Ishikawa (cell line): ENCODE measurements at regions not wholly inside any gene's neighbourhood (a gene's known extent, or its start where the extent isn't known, plus 50 kb on each side); places are given as distances from the start of the nearest gene placed in this dataset.

Source experiments
- CEBPB ChIP-seq: IDR thresholded peaks from 2 replicates; pipeline ENCODE4 v1.6.1; 2012
- CREB1 ChIP-seq: IDR thresholded peaks from 2 replicates; pipeline ENCODE4 v1.6.1; 2012; ENCODE audit warnings: low read depth
- EGR1 ChIP-seq: IDR thresholded peaks from 2 replicates; pipeline ENCODE4 v1.6.1; 2012
- EP300 ChIP-seq: IDR thresholded peaks from 2 replicates; pipeline ENCODE4 v1.6.1; 2012; ENCODE audit warnings: borderline replicate concordance
- FOXM1 ChIP-seq: IDR thresholded peaks from 2 replicates; pipeline ENCODE4 v1.6.1; 2012; ENCODE audit warnings: low read depth, borderline replicate concordance
- MAX ChIP-seq: IDR thresholded peaks from 2 replicates; pipeline ENCODE4 v1.6.1; 2012
- NFIC ChIP-seq: IDR thresholded peaks from 2 replicates; pipeline ENCODE4 v1.6.1; 2012
- RAD21 ChIP-seq: IDR thresholded peaks from 2 replicates; pipeline ENCODE4 v1.6.1; 2012; ENCODE audit warnings: low read depth
- REST ChIP-seq: IDR thresholded peaks from 2 replicates; pipeline ENCODE4 v1.6.1; 2012; ENCODE audit warnings: low read depth, mild to moderate bottlenecking
- TAF1 ChIP-seq: IDR thresholded peaks from 2 replicates; pipeline ENCODE4 v1.6.1; 2012; ENCODE audit warnings: low read depth, mild to moderate bottlenecking
- TCF12 ChIP-seq: IDR thresholded peaks from 2 replicates; pipeline ENCODE4 v1.6.1; 2012; ENCODE audit warnings: low read depth
- TEAD4 ChIP-seq: IDR thresholded peaks from 2 replicates; pipeline ENCODE4 v1.6.1; 2012
- USF1 ChIP-seq: IDR thresholded peaks from 2 replicates; pipeline ENCODE4 v1.6.1; 2012
- YY1 ChIP-seq: IDR thresholded peaks from 2 replicates; pipeline ENCODE4 v1.6.1; 2012; ENCODE audit warnings: low read depth
- ZBTB7A ChIP-seq: IDR thresholded peaks from 2 replicates; pipeline ENCODE4 v1.6.1; 2012; ENCODE audit warnings: low read depth

- TF ChIP-seq YY1, result no peak
- TF ChIP-seq TEAD4, result no peak
- TF ChIP-seq FOXM1, result no peak
- TF ChIP-seq RAD21, result no peak
- no peak for TF ChIP-seq EGR1
- TF ChIP-seq USF1, result no peak
- no peak for TF ChIP-seq EP300
- TF ChIP-seq TCF12, result no peak
- TF ChIP-seq ZBTB7A, result no peak
- no peak for TF ChIP-seq CEBPB
These were observed 396.6 kb upstream of the DYNLRB2 start for GRCh38 chr16:80144191-80144590.

GRCh38 chr16:80142940-80143339 lies 397.9 kb upstream of the DYNLRB2 start:
- no peak for TF ChIP-seq FOXM1
- TF ChIP-seq TCF12, result no peak
- no peak for TF ChIP-seq TEAD4
- no peak for TF ChIP-seq CEBPB
- TF ChIP-seq MAX, result no peak

GRCh38 chr16:80142281-80142680 lies 398.5 kb upstream of the DYNLRB2 start:
- TF ChIP-seq TAF1 (no peak), TCF12 (no peak), MAX (no peak), EGR1 (no peak), FOXM1 (no peak), ZBTB7A (no peak), NFIC (no peak), RAD21 (no peak), REST (no peak), CREB1 (no peak), TEAD4 (no peak), CEBPB (no peak), USF1 (no peak), YY1 (no peak), EP300 (no peak)

- TF ChIP-seq FOXM1 (no peak), RAD21 (no peak), TCF12 (no peak), EP300 (no peak), ZBTB7A (no peak), USF1 (no peak), NFIC (no peak)
These were observed 411.0 kb upstream of the DYNLRB2 start for GRCh38 chr16:80129791-80130190.

- TF ChIP-seq MAX (no peak), CREB1 (no peak), EGR1 (no peak), EP300 (no peak), YY1 (no peak), FOXM1 (no peak), ZBTB7A (no peak), USF1 (no peak), RAD21 (no peak), TEAD4 (no peak)
These were observed 415.1 kb upstream of the DYNLRB2 start for GRCh38 chr16:80125677-80126076.

- no peak for TF ChIP-seq YY1
- TF ChIP-seq FOXM1, result no peak
- TF ChIP-seq EP300, result no peak
- no peak for TF ChIP-seq TAF1
- TF ChIP-seq USF1, result no peak
- no peak for TF ChIP-seq CEBPB
These were observed 417.6 kb upstream of the DYNLRB2 start for GRCh38 chr16:80123189-80123588.
